HepG2 (cell line): ENCODE measurements at regions not wholly inside any gene's neighbourhood (a gene's known extent, or its start where the extent isn't known, plus 50 kb on each side); places are given as distances from the start of the nearest gene placed in this dataset.

ENCODE experiments used
- CTCF ChIP-seq: sonication (generic); formaldehyde crosslinking; IDR thresholded peaks from 2 replicates; pipeline ENCODE4 v1.5.0; 2020; ENCODE audit warnings: mild to moderate bottlenecking, missing genetic modification reagents, moderate library complexity
- DPF2 ChIP-seq: sonication (generic); formaldehyde crosslinking; IDR thresholded peaks from 2 replicates; pipeline ENCODE4 v1.4.0; 2020; ENCODE audit warnings: mild to moderate bottlenecking, low read depth, missing genetic modification reagents, borderline replicate concordance
- MAX ChIP-seq: IDR thresholded peaks from 2 replicates; pipeline ENCODE4 v1.6.1; 2012; ENCODE audit warnings: inconsistent platforms
- NCOA5 ChIP-seq: sonication (generic); formaldehyde crosslinking; IDR thresholded peaks from 2 replicates; pipeline ENCODE4 v1.4.0; 2020; ENCODE audit warnings: missing genetic modification reagents
- NR3C1 ChIP-seq: sonication (generic); formaldehyde crosslinking; IDR thresholded peaks from 2 replicates; pipeline ENCODE4 v1.4.0; 2020; ENCODE audit warnings: missing genetic modification reagents
- POLR2A ChIP-seq, 2 experiments: IDR thresholded peaks; 2 replicates each; pipeline ENCODE4 v1.6.1; 2011; ENCODE audit warnings: low read depth in 2 of 2, low read length in 2 of 2, mild to moderate bottlenecking in 1 of 2, moderate library complexity in 1 of 2; ENCODE audit not compliant: insufficient read depth in 1 of 2
- RBM22 ChIP-seq: fragments of 200-400 bp; formaldehyde crosslinking; optimal IDR thresholded peaks from 2 replicates; pipeline ENCODE3; 2017; ENCODE audit warnings: mild to moderate bottlenecking, low read length, moderate library complexity
- ZBTB7A ChIP-seq: sonication (generic); formaldehyde crosslinking; IDR thresholded peaks from 2 replicates; pipeline ENCODE4 v1.8.0; 2022; ENCODE audit warnings: mild to moderate bottlenecking, missing genetic modification reagents
- ZNF234 ChIP-seq: sonication (generic); formaldehyde crosslinking; conservative IDR thresholded peaks from 2 replicates; pipeline ENCODE4 v1.5.1; 2020; ENCODE audit warnings: mild to moderate bottlenecking, missing genetic modification reagents
- TF ChIP-seq, protein P1 (sequence below): sonication (generic); formaldehyde crosslinking; IDR thresholded peaks from 2 replicates; pipeline ENCODE4 v1.9.0; 2021; ENCODE audit warnings: mild to moderate bottlenecking, missing genetic modification reagents

GRCh38 chr20:16216914-16217230 lies 356.4 kb downstream of the KIF16B start:
- TF ChIP-seq POLR2A (IDR thresholded peaks at IDR 0.05; ENCODE audit: insufficient read depth in 1 of 2, low read depth in 2 of 2, low read length in 2 of 2) (no peak), RBM22 (no peak), ZBTB7A (CRISPR knock-in tag) (no peak), NCOA5 (no peak), ZNF234 (CRISPR knock-in tag) (no peak), NR3C1 (CRISPR knock-in tag) (no peak), DPF2 (CRISPR knock-in tag) (no peak), MAX (no peak), CTCF (CRISPR knock-in tag) (no peak)
- TF ChIP-seq, protein P1, sequence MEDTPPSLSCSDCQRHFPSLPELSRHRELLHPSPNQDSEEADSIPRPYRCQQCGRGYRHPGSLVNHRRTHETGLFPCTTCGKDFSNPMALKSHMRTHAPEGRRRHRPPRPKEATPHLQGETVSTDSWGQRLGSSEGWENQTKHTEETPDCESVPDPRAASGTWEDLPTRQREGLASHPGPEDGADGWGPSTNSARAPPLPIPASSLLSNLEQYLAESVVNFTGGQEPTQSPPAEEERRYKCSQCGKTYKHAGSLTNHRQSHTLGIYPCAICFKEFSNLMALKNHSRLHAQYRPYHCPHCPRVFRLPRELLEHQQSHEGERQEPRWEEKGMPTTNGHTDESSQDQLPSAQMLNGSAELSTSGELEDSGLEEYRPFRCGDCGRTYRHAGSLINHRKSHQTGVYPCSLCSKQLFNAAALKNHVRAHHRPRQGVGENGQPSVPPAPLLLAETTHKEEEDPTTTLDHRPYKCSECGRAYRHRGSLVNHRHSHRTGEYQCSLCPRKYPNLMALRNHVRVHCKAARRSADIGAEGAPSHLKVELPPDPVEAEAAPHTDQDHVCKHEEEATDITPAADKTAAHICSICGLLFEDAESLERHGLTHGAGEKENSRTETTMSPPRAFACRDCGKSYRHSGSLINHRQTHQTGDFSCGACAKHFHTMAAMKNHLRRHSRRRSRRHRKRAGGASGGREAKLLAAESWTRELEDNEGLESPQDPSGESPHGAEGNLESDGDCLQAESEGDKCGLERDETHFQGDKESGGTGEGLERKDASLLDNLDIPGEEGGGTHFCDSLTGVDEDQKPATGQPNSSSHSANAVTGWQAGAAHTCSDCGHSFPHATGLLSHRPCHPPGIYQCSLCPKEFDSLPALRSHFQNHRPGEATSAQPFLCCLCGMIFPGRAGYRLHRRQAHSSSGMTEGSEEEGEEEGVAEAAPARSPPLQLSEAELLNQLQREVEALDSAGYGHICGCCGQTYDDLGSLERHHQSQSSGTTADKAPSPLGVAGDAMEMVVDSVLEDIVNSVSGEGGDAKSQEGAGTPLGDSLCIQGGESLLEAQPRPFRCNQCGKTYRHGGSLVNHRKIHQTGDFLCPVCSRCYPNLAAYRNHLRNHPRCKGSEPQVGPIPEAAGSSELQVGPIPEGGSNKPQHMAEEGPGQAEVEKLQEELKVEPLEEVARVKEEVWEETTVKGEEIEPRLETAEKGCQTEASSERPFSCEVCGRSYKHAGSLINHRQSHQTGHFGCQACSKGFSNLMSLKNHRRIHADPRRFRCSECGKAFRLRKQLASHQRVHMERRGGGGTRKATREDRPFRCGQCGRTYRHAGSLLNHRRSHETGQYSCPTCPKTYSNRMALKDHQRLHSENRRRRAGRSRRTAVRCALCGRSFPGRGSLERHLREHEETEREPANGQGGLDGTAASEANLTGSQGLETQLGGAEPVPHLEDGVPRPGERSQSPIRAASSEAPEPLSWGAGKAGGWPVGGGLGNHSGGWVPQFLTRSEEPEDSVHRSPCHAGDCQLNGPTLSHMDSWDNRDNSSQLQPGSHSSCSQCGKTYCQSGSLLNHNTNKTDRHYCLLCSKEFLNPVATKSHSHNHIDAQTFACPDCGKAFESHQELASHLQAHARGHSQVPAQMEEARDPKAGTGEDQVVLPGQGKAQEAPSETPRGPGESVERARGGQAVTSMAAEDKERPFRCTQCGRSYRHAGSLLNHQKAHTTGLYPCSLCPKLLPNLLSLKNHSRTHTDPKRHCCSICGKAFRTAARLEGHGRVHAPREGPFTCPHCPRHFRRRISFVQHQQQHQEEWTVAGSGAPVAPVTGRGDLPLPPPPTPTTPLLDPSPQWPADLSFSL (CRISPR knock-in tag) = no peak
